HG03354 (cell line): ENCODE measurements at regions not wholly inside any gene's neighbourhood (a gene's known extent, or its start where the extent isn't known, plus 50 kb on each side); places are given as distances from the start of the nearest gene placed in this dataset.
"Not testable (repeated sequence)": the region's sequence is repeated elsewhere in the genome, so short reads cannot be mapped to it uniquely, and the experiment has no call there.

Experiments used
- ATAC-seq: cut with Tn5 transposase; IDR thresholded peaks from one replicate; pipeline ENCODE4 v1.9.1; 2021; ENCODE audit warnings: mild to moderate bottlenecking; ENCODE audit not compliant: unreplicated experiment, poor library complexity, severe bottlenecking

DNA sequence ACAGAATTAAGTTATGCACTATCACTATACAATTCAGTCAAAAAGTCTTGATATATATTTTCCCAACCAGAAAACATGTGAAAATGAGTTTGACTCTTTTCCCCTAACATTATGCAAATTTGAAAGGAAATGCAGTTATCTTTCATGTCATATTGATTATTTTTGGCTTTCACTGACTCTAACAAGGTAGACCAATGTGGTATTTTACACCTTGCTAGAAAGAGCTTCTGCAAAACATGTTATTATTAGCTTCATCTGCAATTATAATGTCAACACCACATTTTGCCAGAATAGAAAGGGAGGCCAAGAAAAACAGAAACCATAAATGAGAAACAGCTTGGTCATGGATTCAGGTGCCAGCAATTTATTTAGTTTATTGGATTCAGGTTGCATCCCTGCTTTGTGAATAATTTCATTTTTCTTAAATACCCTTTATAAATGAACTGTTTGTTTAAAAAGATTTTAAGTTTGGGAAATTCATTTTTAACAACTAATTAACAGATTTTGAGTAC, 226.1 kb upstream of the GJE1 start:
- ATAC-seq: no peak

DNA sequence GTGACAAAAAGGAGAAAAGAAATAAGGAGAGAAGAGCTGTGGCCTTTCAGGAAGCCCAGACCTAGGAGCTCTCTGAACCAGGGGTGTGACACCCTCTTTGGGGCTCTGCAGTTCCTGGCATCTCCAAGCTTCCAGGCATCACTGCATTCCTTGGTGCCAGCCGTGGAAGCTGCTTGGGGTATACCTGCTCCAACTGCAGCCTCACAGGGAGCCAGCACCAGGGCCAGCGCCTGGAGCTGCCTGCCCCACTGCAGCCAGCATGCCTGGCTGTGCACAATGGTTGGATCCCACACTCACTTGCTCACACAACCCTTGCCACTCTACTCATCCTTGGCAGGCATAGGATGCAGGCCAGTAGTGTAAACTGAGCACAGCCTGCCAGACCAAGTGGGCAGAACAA, 242.1 kb upstream of the GJE1 start:
- no peak for ATAC-seq

DNA sequence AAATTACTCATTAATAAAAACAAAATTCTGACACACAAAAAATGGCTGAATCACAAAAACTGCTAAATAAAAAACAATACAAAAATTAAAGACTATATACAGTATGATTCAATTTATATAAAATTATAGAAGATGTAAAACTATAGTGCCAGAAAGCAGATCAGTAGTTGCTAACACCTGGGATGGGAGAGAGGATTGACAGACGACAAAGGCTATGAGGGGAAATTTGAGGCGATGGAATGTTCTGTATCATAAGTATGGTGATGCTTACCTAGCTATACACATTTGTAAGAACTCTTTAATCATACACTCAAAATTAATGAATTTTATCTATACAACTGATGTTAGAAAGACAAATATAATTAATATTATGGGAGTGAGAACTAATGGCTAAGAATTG, 247.9 kb upstream of the GJE1 start:
- no peak for ATAC-seq

DNA sequence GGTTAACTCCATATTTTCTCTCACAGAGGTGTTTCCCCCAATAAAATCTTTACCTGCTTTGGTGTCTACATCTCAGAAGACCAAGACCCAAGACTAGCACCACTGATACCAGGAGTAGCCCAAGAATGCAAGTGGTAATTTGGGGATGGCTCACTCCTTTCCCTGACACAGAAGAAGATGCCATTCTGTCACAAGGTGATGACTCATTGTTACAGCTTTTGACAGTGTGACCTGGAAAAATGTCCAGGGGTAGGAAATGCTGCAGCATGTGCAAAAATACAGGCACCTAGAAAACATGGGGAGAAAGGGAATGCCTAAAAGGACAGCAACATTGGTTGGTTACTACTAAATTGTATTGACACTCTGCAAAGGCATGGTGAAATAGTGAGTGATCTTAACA, 254.0 kb upstream of the GJE1 start:
- no peak for ATAC-seq

DNA sequence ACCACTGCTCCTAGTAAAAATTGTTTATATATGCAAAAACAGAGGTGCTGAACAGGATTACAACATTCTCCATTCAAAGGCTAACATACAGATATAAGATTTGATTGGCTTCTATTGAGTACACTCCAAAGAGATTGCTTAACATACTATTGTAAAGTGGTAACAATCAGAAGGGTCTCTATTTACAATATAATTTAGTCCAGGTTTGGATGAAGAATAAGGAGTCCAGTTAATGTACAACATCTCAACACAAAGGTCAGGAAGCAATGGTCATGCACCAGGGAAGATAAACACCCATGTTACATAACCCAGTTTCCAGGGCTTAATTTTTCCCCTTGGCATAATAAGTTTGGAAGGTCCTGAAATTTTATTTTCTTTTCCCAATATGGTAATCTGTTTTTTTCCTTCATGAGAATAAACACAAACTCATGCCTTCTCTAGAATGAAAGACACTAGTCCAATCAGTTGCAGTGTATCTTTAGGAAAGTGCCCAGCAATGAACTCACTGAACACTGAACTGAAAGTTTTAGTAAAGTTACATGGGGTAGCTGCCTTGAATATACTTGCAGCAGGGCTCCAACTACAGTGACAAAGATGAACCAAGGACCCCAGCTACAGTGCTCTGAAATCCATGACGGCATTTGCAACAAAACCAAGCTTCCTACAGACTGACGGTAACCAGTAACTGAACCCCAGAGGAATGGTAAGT, 255.3 kb upstream of the GJE1 start:
- no peak for ATAC-seq

DNA sequence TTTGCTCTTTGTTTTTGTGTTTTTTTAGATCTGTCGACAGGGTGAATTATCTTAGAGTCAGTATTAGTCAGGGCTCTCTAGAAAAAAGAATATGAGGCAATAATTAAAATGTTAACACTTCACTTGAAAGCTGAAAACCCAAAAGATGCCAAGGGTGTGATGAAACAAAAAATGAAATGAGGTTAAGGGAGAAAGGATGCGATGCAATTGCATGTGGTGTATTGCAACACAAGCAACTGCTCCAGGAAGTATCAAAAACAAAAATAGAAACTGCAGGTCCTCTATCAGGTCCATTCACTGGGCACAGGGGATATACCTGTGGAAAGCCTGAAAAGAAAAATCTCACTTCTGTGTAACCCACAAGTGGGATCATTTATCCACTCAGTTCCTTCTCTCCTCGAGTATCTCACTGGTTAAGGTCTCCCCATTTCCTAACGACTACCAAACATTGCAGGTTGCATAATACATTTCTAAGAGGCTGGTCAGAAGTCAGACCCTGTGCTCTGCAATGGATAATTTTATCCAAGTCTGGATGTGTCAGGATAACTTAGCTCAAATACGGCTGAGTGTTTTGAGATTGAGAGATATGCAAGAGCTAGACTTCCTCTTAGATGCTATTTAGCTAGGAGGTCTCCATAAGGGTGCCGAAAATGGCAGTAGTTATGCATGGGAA, 257.7 kb upstream of the GJE1 start:
- ATAC-seq: no peak

DNA sequence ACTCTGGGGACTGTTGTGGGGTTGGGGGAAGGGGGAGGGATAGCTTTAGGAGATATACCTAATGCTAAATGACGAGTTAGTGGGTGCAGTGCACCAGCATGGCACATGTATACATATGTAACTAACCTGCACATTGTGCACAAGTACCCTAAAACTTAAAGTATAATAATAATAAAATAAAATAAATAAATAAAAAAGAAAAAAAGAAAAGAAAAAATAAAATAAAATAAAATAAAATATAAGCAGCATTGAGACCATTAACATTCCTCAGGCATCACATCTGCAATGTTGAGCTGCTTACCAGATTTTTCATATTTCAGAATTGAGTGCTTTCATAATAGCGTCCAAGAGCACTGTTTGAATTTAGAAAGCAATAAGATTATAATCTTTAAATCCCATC, 263.2 kb upstream of the GJE1 start:
- ATAC-seq: not testable (repeated sequence)

DNA sequence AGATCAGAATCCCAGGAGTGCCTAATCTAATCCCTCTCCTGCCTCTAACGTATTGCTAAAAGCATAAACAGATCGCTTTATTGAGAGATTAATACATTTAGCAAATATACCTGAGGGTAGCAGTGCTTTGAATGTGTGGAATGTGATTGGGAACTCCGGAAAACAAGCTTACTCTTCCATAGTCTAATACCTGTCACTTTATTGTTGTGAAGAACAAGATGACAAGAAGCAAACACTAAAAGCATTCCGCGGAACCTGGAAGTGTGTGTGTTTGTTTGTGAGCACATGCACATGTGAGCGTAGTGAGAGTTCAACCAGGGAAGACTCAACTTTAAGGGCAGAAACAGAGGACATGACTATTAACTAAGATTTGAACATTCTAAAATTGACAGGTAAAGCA, 265.0 kb upstream of the GJE1 start:
- no peak for ATAC-seq

DNA sequence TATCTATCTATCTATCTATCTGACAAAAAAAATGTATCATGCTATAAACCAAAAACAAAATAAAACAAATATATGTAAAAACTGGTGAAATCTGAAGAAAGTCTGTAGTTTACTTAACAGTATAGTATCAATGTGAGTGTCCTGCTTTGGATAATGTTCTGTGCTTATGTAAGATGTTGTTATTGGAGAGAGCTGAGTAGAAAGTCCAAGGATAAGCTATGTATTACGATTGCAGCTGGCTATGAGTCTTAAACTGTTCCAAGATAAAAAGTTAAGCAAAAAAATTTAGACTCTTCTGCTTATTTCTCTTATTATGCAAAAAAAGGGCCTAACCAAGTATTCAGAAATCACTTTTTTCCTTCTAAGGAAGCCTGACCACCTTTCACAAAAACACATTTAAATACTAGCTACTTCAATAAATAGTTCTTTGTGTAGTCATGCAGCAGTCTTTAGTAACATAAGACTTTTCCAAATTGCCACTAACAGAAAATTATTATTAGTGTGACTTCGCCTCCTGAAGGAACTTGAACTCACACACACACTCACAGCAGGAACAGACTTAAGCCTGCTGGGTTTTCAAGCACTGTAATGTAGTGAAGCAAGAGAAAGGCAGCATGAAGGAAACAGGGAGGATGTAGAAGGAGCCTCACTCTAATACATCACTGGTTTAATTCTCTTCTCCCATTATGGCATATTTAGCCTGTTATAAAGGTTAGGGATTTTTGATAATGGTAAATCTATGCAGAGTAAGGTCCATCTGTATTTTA, 265.8 kb upstream of the GJE1 start:
- no peak for ATAC-seq

DNA sequence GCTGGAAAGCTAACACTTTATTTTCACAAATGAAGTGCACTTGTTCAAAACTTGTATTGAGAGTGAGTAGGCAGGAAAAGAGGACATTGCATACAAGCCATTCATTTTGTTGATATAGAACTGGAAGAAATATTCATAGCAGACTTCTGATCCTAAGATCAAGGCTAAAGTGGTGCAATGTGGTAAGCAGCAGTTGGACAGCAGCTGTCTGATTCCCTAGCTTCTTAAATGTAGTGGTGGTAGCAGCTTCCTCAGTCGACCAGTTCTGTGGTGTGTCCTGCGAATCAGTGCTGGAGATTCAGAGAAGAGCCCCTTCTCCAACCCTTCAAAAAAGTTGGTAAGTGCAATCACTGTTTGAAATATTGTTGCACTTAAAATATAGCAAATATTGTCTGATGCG, 281.7 kb upstream of the GJE1 start:
- no peak for ATAC-seq

DNA sequence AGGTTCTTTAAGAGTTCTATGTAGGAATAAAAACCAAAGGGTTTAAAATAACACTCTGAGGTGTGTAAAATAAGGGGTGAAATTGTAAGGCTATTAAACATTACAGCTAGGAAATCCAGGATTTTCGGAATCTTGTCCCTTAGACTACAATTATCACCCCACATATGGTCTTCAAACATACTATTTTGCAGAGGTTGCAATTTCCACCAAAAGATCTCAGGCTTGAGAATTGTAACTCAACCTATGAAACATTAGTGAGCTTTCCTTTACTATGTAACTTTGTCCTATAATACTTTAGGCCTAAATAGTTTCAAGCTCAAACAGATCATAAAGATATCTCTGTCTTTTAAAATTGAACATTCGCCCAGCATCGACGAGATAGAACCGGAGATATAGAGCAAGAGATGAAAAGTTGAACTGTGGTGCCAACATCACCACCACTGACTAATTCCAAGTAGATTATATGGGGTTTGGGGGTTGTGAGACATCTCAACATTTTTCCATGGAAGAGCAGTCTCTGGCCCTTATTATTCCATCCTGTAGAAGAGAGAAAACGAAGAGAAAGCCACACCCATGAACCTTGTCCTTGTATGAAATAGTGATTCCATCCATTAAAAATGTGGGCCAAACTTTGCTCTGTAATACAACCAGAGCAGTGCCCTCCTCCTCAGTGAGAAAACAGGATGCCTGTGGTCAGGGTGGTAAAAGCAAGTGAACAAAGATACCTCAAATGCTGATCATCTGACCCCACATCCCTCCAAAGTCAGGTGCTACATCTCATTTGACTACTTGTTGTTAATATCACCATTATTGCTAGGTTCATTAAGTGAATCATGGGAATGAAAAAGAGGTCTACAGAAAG, 284.5 kb upstream of the GJE1 start:
- ATAC-seq: no peak

DNA sequence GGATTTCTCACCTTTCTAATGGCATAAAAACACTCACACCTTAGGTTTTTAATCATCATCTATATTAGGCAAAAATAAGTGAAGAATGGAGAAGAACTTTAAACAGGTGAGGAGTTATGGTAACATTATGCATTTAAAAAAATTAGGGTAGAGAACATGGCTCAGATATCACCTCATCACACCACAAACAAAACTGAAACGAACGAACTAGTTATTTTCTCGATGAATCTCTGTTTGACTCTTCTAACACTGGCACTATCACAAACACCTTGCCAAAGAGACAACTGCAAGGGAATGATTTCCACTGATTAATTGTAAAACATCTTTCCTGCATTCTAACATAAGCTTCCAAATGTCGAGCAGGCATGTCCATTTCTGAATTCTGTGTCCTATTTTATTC, 286.1 kb upstream of the GJE1 start:
- ATAC-seq: no peak

DNA sequence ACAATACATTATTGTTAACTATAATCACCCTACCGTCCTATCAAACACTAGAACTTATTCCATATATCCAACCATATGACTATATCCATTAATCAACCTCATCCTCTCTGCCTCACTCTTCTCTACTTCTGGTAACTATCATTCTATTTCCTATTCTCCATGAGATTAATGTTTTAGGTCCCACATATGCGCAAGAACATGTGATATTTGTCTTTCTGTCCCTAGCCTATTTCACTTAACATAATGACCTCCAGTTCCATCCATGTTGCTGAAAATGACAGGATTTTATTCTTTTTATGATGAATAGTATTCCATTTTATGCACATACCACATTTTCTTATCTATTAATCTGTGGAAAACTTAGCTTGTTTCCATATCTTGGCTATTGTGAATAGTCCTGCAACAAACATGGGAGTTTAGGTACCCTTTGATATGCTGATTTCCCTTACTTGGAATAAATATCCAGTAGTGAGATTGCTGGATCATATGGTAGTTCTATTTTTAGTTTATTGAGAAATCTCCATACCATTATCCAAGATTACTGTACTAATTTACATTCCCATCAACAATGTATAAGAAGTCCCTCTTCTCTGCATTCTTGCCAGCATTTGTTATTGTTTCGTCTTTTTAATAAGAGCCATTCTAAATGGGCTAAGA, 289.4 kb upstream of the GJE1 start:
- ATAC-seq: no peak

DNA sequence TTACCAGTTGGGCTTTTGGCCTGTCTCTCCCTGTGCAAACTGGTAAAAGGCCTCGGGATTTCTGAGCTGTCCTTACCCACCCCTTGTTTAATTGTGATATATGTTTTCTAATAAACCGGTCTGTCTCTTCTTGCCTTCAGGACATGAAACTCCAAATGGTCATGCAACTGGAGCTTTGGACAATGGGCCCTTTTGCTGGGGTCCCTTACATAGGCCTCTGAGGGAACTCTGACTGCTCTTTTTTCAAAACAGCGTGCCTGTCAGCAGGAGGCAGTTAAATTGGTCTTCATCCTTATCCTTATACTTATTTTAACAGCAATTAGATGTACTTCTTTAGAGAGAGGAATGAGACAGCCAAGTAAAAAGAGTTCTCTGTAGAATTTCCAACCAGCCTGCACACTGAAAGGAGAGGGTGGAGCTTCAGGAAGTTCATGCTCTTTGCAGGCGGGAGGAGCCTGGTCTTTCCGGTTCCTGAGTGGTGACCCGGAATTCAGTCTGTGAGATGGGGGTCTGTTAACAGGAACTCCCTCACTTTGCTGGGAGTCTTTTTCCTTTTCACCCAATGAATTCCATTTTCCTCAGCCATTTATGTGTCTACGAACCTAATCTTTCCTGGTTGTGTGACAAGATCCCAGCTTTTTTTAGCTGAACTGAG, 299.6 kb upstream of the GJE1 start:
- no peak for ATAC-seq

DNA sequence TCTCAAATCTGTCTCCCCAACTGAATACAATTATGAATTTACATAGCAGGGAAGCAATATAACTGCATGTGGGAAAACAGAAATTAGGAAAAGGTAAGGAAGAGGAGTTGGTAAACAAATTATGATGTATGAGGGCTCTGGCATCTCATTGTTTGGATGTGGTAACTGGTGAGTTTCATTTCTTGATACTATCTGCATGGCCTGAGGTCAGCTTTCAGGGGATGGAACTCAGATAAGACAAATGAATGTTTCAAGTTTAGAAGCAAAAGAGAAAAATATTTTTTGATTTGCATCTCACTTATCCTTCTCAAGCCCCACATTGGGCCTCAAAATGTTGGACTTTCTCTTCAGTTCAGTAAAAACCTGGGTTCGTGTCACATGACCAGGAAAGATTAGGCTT, 302.2 kb upstream of the GJE1 start:
- no peak for ATAC-seq

DNA sequence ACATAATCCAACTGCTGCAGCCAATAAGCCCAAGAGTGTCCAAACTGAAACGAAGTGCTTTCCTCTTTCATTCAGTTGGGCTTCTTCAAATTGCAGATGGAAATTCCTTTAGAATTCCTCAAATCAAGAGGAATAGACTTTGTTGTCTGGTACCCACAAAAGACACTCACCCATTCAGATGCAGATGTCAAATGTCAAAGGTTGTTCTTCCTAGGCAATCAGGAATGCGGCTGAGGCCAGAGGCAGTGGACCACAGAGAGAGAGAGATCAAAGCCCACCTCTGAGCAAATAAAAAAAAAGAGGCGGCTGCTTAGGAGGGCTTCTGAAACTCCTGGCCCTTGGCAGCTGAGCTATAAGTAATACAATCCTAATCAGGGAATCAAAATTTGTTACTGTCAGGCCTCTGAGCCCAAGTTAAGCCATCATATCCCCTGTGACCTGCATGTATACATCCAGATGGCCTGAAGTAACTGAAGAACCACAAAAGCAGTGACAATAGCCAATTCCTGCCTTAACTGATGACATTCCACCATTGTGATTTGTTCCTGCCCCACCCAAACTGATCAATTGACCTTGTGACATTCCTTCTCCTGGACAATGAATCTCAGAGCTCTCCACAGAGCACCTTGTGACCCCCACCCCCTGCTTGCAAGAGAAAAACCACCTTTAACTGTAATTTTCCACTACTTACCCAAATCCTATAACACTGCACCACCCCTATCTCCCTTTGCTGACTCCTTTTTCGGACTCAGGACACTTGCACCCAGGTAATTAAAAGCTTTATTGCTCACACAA, 303.0 kb upstream of the GJE1 start:
- ATAC-seq: no peak

DNA sequence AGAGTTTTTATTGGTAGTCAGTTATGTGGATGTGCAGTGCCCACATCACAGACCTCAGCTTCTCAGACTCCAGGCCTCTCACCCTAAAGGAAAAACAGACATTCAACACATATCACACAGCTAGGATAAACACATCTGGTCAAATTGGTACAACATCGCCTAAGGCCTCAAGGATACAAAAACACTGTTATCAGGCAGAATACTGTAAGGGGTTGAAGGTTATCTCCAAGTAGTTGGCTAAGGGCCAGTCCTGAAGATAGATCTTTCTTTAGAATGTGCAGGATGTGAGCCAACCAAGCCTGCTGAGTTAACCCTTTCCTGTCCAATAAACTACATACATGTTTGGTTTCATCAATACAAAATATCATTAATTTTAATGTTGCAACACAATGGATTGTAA, 308.4 kb upstream of the GJE1 start:
- ATAC-seq: no peak

DNA sequence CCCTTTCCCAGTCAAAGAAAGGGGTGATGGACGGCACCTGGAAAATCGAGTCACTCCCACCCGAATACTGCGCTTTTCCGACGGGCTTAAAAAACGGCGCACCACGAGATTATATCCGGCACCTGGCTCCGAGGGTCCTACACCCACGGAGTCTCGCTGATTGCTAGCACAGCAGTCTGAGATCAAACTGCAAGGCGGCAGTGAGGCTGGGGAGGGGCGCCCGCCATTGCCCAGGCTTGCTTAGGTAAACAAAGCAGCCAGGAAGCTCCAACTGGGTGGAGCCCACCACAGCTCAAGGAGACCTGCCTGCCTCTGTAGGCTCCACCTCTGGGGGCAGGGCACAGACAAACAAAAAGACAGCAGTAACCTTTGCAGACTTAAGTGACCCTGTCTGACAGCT, 317.7 kb upstream of the GJE1 start:
- ATAC-seq: not testable (repeated sequence)
